Loucy (cell line): ENCODE measurements at regions not wholly inside any gene's neighbourhood (a gene's known extent, or its start where the extent isn't known, plus 50 kb on each side); places are given as distances from the start of the nearest gene placed in this dataset.

Experiments used
- H2AFZ ChIP-seq: fragments of 200-600 bp; sonication (generic); 2 replicates; pipeline ENCODE4 v1.6.0; 2016; ENCODE audit warnings: antibody characterized with exemption, mild to moderate bottlenecking, low read length, moderate library complexity
- H3F3A ChIP-seq: fragments of 200-600 bp; 2 replicates; pipeline ENCODE4 v1.6.0; 2016; ENCODE audit warnings: antibody characterized with exemption, low read depth, mild to moderate bottlenecking
- H3K27me3 ChIP-seq: fragments of 200-600 bp; sonication (generic); 2 replicates; pipeline ENCODE4 v1.6.1; 2014; ENCODE audit warnings: low read length, mild to moderate bottlenecking; ENCODE audit not compliant: insufficient read depth, poor library complexity, severe bottlenecking
- H3K36me3 ChIP-seq: fragments of 200-600 bp; sonication (generic); 2 replicates; pipeline ENCODE4 v1.6.1; 2016; ENCODE audit warnings: low read length; ENCODE audit not compliant: insufficient read depth
- H3K4me1 ChIP-seq: fragments of 200-600 bp; sonication (generic); 2 replicates; pipeline ENCODE4 v1.5.1; 2014; ENCODE audit warnings: low read length, mild to moderate bottlenecking; ENCODE audit not compliant: insufficient read depth, poor library complexity, severe bottlenecking
- H3K4me2 ChIP-seq: fragments of 200-600 bp; sonication (generic); 2 replicates; pipeline ENCODE4 v1.6.0; 2014; ENCODE audit warnings: antibody characterized with exemption, low read length, low read depth, mild to moderate bottlenecking; ENCODE audit not compliant: poor library complexity, severe bottlenecking
- H3K4me3 ChIP-seq: fragments of 200-600 bp; sonication (generic); 2 replicates; pipeline ENCODE4 v1.5.1; 2014; ENCODE audit warnings: low read length, mild to moderate bottlenecking, mixed read lengths; ENCODE audit not compliant: poor library complexity, severe bottlenecking
- H3K79me2 ChIP-seq: fragments of 200-600 bp; sonication (generic); 2 replicates; pipeline ENCODE4 v1.6.1; 2014; ENCODE audit warnings: low read length; ENCODE audit not compliant: insufficient read depth
- H3K9ac ChIP-seq: fragments of 200-600 bp; sonication (generic); 2 replicates; pipeline ENCODE4 v1.6.0; 2014; ENCODE audit warnings: mild to moderate bottlenecking, low read depth, low read length, moderate library complexity; ENCODE audit not compliant: poor library complexity, severe bottlenecking
- H3K9me2 ChIP-seq: fragments of 200-600 bp; sonication (generic); replicated peaks from 2 replicates; pipeline ENCODE4 v1.6.1; 2016; ENCODE audit warnings: low read depth, low read length, mixed read lengths
- H3K9me3 ChIP-seq: fragments of 200-600 bp; sonication (generic); 2 replicates; pipeline ENCODE4 v1.6.1; 2014; ENCODE audit warnings: mild to moderate bottlenecking, antibody characterized with exemption, low read length, low read depth; ENCODE audit not compliant: insufficient read depth
- H4K20me1 ChIP-seq: fragments of 200-600 bp; sonication (generic); 2 replicates; pipeline ENCODE4 v1.6.0; 2014; ENCODE audit warnings: antibody characterized with exemption, low read length, mild to moderate bottlenecking; ENCODE audit not compliant: insufficient read depth, poor library complexity, severe bottlenecking
- CTCF ChIP-seq: fragments of 200-600 bp; sonication (generic); conservative IDR thresholded peaks from 2 replicates; pipeline ENCODE4 v1.5.1; 2014; ENCODE audit warnings: mild to moderate bottlenecking, antibody characterized with exemption, low read length
- EZH2phosphoT487 ChIP-seq: fragments of 200-600 bp; IDR thresholded peaks from 2 replicates; pipeline ENCODE4 v1.6.1; 2018; ENCODE audit warnings: antibody characterized with exemption, mild to moderate bottlenecking, moderate library complexity, borderline replicate concordance

DNA sequence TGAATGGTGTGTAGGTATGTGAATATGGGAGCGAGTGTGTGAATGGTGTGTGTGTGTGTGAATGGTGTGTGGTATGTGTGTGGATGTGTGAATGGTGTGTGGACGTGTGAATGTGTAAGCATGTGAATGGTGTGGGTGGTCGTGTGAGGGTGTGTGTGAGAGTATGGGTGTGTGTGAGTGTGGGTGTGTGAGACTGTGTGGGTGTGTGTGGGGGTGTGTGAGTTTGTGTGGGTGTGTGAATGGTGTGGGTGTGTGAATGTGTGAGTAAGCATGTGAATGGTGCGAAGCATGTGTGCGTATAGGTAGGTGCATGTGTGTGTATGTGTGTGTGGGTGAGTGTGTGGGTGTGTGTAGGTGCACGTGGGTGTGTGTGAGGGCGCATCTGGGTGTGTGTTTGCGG, 160.7 kb upstream of the COBL start:
- no peaks in the 10 kb centered on the region for H3K79me2 ChIP-seq
- no peaks in the 10 kb centered on the region for H3K27me3 ChIP-seq
- no peaks in the 10 kb centered on the region for H4K20me1 ChIP-seq
- no peak overlapping the region for H3K4me3 ChIP-seq
- no peaks in the 10 kb centered on the region for H3F3A ChIP-seq
- no peak overlapping the region for H2AFZ ChIP-seq
- H3K9me3 ChIP-seq = no peaks in the 10 kb centered on the region; the same call in 1 of the 2 replicates
- no peak overlapping the region for H3K9ac ChIP-seq
- H3K4me1 ChIP-seq = no peaks in the 10 kb centered on the region
- H3K9me2 ChIP-seq = no peaks in the 10 kb centered on the region
- TF ChIP-seq CTCF (no peak), EZH2phosphoT487 (no peak)
- no peak overlapping the region for H3K4me2 ChIP-seq
- no peaks in the 10 kb centered on the region for H3K36me3 ChIP-seq

DNA sequence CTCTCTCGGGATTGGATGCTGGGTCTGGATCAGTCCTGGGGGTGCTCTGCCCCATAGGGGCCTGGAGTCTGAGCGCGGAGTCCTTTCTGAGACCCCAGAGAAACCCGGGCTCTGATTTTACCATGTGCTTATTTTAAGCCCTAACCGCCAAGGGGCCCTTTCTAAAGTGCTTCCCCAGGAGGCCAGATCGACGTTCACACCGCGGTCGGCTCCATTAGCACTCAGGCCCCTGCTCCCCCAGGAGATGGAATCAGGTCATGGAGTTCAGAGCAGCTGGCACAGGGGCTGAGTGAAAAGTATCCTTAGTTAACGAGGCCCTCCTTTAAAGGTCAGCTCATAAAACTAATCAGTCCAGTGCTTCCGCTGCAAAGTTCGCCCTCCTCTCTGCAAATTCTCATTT, 159.4 kb upstream of the COBL start:
- Histone ChIP-seq H3F3A (no peaks in the 10 kb centered on the region), H3K9me2 (no peaks in the 10 kb centered on the region), H2AFZ (no peak overlapping the region)

GRCh38 chr7:51472873-51473272, 156.3 kb upstream of the COBL start:
- H3K36me3 ChIP-seq = no peaks in the 10 kb centered on the region
- H3K79me2 ChIP-seq = no peaks in the 10 kb centered on the region
- no peaks in the 10 kb centered on the region for H3K27me3 ChIP-seq
- H3F3A ChIP-seq = no peaks in the 10 kb centered on the region
- H3K9ac ChIP-seq = no peak overlapping the region
- H3K4me1 ChIP-seq = no peaks in the 10 kb centered on the region
- H4K20me1 ChIP-seq = no peaks in the 10 kb centered on the region
- no peak overlapping the region for H3K4me3 ChIP-seq
- H3K9me3 ChIP-seq = no peaks in the 10 kb centered on the region; the same call in 1 of the 2 replicates
- no peaks in the 10 kb centered on the region for H3K9me2 ChIP-seq
- H2AFZ ChIP-seq = no peak overlapping the region
- no peak overlapping the region for H3K4me2 ChIP-seq
- TF ChIP-seq EZH2phosphoT487 = no peak
- TF ChIP-seq CTCF = no peak

More for the DNA sequence above, 159.4 kb upstream of the COBL start:
- Histone ChIP-seq H3K9ac (no peak overlapping the region), H3K4me2 (no peak overlapping the region), H3K4me3 (no peak overlapping the region), H3K4me1 (no peaks in the 10 kb centered on the region), H4K20me1 (no peaks in the 10 kb centered on the region), H3K27me3 (no peaks in the 10 kb centered on the region), H3K9me3 (no peaks in the 10 kb centered on the region; the same call in 1 of the 2 replicates), H3K79me2 (no peaks in the 10 kb centered on the region), H3K36me3 (no peaks in the 10 kb centered on the region)
- no peak for TF ChIP-seq CTCF
